ENCODE measurements at regions not wholly inside any gene's neighbourhood (a gene's known extent, or its start where the extent isn't known, plus 50 kb on each side); places are given as distances from the start of the nearest gene placed in this dataset.

GRCh38 chr12:103196467-103196866, 239.0 kb downstream of the ASCL1 start:
- no peak for DNase-seq

DNA sequence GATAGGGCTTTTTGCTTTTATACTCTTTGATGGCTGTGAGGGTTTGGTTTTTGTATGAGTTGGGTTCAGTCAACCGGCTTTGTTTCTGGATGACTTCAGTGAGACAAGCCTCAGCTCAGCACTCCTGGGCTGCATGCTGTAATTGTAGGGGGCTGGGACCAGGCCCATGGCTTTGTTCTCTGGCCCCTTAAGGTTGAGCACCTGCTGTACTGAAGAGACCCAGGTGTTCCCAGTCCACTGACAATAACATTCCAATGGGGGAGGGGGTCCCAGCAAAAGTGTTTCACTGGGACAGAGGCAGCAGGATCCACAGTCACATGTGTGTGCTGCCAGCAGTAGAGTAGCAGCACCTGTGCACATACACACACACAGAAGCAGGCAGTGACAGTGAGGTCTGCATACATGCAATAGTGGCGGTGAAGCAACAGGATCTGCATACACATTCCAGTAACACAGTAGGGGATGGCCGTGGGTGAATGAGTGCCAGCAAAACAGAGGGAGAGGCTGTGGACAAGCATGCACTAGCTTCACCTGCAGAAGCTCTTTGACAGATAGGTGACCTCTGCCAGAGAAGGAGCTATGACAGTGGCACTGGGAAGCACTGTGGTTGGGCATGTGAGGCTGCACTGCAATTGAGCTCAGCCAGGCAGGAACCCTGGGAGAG, 240.4 kb downstream of the ASCL1 start:
- DNase-seq, result no peak

DNA sequence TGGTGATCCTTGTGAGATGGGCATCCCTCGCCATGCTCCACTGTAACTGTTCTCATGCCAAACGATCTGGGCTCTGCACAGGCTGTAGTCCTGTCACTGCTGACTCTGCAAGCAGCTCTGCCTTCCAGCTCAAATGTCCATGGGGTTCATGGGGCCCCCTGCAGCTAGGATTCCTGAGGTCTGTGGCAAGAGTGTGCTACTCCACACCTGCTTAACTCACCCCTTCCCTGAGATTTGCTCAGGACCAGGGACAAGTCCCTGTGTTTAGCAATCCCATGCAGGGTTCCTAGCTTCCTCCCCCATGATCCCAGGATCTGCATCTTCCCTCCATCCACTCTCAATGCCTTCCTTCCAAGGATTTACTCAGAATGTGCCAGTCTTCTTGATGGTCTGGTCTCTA, 241.0 kb downstream of the ASCL1 start:
- DNase-seq, result no peak

- no peak for DNase-seq
Measured at GRCh38 chr12:103205906-103206305, 248.4 kb downstream of the ASCL1 start.

DNA sequence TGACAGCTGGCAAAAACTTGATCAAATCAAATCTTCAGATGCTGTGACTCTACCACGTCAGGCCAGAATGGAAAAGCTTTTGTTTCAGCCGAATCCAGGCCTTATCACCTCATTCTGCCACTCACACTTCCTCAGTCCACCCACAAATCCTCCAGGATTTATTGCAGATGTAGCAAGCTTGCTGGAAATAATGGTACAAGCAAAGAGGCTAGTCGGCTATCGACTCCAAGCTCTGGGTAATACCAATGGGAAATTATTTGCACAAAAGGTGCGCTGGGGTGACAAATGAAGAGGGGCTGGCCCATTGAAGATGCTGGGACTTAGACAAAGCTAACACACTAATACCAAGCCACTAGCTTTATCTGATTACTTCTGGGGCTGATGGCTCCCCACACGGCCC, 250.5 kb downstream of the ASCL1 start:
- DNase-seq, result no peak

GRCh38 chr12:103241184-103241583, 254.6 kb downstream of the C12orf42 start:
- peak; percentile 100 for DNase-seq

- no peak for DNase-seq
Measured at GRCh38 chr12:103244596-103244995, 251.2 kb downstream of the C12orf42 start.

DNA sequence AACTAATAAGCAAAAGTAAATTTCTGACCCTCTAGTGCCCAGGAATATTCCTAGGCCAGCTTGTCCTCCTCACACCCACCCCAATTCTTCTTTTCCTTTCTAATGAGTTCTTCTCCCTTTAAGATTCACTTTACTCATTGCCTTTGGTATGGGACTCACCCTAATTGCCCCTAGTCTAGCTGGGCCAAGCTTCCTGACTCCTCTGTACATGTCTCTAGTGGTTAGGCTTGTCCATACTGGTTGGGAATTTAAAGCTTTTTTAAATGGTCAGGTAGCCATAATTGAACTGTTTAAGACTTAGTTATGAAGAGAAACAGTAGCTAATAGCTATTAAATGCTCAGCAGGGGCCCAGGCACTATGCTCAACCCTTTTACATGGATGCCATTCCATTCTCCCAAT, 248.2 kb downstream of the C12orf42 start:
- no peak for DNase-seq

GRCh38 chr12:103249607-103250006, 246.2 kb downstream of the C12orf42 start:
- DNase-seq, result peak; percentile 99

DNA sequence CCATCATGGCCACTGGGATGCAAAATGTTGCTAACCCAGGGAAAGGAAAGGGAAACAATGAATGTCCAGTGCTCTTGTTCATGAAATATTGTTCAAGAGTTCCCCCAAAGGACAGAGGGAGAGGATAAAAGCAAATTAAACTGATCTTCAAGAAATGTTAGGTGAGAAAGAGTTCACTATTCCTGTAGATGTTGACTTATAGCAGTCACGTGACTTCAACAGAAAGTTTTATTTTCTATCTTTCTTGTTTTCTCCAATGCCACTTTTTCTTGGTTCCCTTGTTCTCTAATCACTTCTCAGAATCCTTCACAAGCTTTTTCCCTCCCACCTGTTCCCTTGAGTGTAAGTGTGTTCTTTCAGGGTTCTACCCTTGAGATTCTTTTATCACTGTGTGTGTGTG, 245.3 kb downstream of the C12orf42 start:
- no peak for DNase-seq

Measured in DMS153 (cell line).